H1 (cell line): ENCODE measurements at regions not wholly inside any gene's neighbourhood (a gene's known extent, or its start where the extent isn't known, plus 50 kb on each side); places are given as distances from the start of the nearest gene placed in this dataset.

Experiments
- BACH1 ChIP-seq: IDR thresholded peaks from 2 replicates; pipeline ENCODE4 v1.6.1; 2012; ENCODE audit warnings: low read length, improper control_type of control experiment
- CHD1 ChIP-seq: IDR thresholded peaks from 2 replicates; pipeline ENCODE4 v1.6.1; 2012; ENCODE audit warnings: low read depth, low read length, improper control_type of control experiment
- CREB1 ChIP-seq: IDR thresholded peaks from 2 replicates; pipeline ENCODE4 v1.6.1; 2012; ENCODE audit warnings: inconsistent platforms
- HDAC6 ChIP-seq: IDR thresholded peaks from one replicate; pipeline ENCODE4 v1.7.1; 2012; ENCODE audit warnings: low read depth, mild to moderate bottlenecking, inconsistent platforms, low read length, moderate library complexity
- MAFK ChIP-seq: IDR thresholded peaks from 2 replicates; pipeline ENCODE4 v1.6.1; 2012; ENCODE audit warnings: low read depth, mild to moderate bottlenecking, improper control_type of control experiment, low read length
- NRF1 ChIP-seq: IDR thresholded peaks from 2 replicates; pipeline ENCODE4 v1.6.1; 2011; ENCODE audit warnings: mild to moderate bottlenecking, low read depth, low read length, improper control_type of control experiment
- POU5F1 ChIP-seq: IDR thresholded peaks from 2 replicates; pipeline ENCODE4 v1.6.1; 2011; ENCODE audit warnings: low read depth, mild to moderate bottlenecking, low read length, moderate library complexity
- RBBP5 ChIP-seq: IDR thresholded peaks from 2 replicates; pipeline ENCODE4 v1.7.1; 2012; ENCODE audit warnings: low read depth, mild to moderate bottlenecking, inconsistent platforms, low read length, moderate library complexity, borderline replicate concordance
- TF ChIP-seq, protein P1 (sequence below): IDR thresholded peaks from 2 replicates; pipeline ENCODE4 v1.6.1; 2011; ENCODE audit warnings: low read length, improper control_type of control experiment

DNA sequence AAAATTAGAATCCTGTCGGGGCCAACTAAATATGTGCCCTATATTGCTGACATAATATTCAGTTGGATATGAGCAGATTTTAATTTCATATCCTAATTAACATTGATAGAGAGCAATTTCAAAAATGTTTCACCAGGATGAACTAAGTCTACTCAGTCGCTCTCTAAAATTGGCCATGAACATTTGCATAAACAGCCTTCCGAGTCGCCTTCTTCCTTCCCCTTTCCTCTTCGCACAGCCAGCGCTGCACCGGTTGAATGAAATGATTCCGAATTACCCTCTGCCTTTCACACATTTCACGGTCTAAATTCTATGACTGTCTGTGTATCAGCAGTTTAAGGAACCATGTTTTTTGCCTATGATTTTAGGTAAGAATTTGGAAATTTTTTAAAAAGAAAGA is 413.7 kb downstream of the LIG4 start (continued):
- TF ChIP-seq CREB1 = no peak
- no peak for TF ChIP-seq MAFK
- TF ChIP-seq HDAC6 = no peak
- no peak for TF ChIP-seq BACH1
- TF ChIP-seq, protein P1, sequence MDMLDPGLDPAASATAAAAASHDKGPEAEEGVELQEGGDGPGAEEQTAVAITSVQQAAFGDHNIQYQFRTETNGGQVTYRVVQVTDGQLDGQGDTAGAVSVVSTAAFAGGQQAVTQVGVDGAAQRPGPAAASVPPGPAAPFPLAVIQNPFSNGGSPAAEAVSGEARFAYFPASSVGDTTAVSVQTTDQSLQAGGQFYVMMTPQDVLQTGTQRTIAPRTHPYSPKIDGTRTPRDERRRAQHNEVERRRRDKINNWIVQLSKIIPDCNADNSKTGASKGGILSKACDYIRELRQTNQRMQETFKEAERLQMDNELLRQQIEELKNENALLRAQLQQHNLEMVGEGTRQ = no peak
- TF ChIP-seq POU5F1 = no peak
- no peak for TF ChIP-seq RBBP5
- TF ChIP-seq NRF1 = no peak
- TF ChIP-seq CHD1 = no peak
